Hematopoietic multipotent progenitor cell treated with erythropoietin and hydrocortisone succinate and interleukin-3 and kit ligand, for 8 days (in vitro differentiated cells): ENCODE measurements at regions not wholly inside any gene's neighbourhood (a gene's known extent, or its start where the extent isn't known, plus 50 kb on each side); places are given as distances from the start of the nearest gene placed in this dataset.
A peak's percentile ranks its signal among the peaks of the same experiment; 100 is the strongest.
"Not testable (repeated sequence)": the region's sequence is repeated elsewhere in the genome, so short reads cannot be mapped to it uniquely, and the experiment has no call there.

Experiments
- DNase-seq: peaks from one replicate; pipeline ENCODE4 v3.0.0-alpha.2; 2015

DNA sequence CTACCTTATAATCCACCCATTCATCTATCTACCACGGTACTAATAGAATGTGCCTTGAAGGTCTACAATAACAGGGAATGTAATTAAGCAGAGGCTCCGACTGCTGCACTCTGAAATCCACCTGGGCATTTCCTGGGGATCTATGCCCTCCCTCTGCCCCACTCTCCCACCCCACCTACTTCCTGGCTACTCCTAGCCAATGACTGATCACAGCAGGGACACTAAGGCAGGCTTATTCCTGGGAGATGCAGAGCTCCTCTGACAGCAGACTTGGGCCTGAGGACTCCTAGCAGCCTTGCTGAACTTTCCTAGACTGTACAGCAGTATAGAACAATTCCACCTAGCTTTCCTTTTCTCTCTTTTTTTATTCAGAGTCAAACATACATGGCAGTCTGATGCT is 91.1 kb upstream of the DHRS4 start:
- DNase-seq, result no peak

GRCh38 chr14:23863836-23864235 is 89.7 kb upstream of the DHRS4 start:
- no peak for DNase-seq

GRCh38 chr14:23864259-23864658 is 89.3 kb upstream of the DHRS4 start:
- no peak for DNase-seq

GRCh38 chr14:23864861-23865260 is 88.7 kb upstream of the DHRS4 start:
- DNase-seq, result no peak

- no peak for DNase-seq
These were observed 88.1 kb upstream of the DHRS4 start for GRCh38 chr14:23865502-23865901.

GRCh38 chr14:23866269-23866668 is 87.3 kb upstream of the DHRS4 start:
- DNase-seq, result no peak

GRCh38 chr14:23869078-23869719 is 84.4 kb upstream of the DHRS4 start:
- no peak for DNase-seq

DNA sequence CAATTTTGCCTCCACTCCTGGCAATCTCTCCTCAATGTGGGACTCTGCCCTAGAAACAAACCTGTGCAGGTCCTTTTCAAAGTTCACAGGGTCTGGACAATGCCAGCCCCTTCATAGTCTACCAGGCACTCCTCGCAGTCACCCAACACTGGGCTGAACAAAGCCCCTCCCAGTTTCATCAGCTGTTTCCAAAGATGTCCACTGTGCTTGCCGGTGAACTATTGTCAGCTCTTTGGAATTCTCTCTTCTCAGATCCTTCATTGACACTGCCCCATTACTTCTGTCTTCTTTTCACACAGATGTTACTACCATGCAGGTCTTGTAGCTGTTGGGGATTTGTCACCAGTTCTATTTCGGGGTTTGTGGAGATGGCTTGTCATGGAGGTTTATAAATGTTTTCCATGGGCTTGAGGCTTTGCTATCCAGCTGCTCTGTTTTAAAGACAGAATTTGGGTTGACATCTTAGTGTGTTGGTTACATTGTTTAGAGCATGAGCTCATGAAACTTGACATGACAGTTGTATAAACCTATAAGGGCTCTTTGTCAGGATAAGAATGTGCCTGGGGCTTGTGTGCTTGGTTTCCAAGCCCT is 77.3 kb upstream of the DHRS4 start:
- DNase-seq, result no peak

- DNase-seq, result no peak
These were observed 76.5 kb upstream of the DHRS4 start for GRCh38 chr14:23877111-23877510.

- no peak for DNase-seq
These were observed 75.9 kb upstream of the DHRS4 start for GRCh38 chr14:23877538-23878180.

- DNase-seq, result no peak
These were observed 72.3 kb upstream of the DHRS4 start for GRCh38 chr14:23881282-23881681.

GRCh38 chr14:23883684-23884540 is 69.7 kb upstream of the DHRS4 start:
- no peak for DNase-seq

DNA sequence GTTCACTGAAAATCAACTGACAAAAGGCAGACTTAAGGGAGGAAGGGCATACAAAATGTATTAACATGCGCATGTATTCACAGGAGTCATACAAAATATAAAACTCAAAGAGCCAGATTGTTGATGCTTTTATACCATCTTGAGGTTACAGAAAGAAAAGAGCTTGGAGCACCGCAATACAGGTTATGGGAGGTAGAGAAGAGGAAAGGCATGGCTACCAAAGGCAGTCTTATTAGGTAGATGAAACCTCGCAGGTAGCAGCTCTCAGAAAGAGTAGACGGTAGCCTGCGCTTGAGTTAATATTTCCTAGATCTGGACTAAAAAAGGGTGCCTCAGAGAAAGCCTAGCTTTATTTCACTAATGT is 69.0 kb upstream of the DHRS4 start:
- DNase-seq, result no peak

DNA sequence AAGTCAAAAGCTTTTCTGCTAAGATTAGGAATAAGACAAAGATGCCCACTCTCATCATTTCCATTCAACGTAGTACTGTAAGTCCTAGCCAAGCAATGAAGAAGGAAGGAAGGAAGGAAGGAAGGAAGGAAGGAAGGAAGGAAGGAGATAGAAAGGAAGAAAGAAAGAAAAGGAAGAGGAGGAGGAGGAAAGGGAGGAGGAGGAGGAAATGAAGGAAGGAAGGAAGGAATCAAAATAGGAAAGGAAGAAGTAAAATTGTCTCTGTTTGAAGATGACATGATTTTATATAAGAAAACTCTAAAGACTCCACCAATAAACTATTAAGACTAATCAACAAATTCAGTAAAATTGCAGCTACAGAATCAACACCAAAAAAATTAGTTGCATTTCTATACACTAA is 66.0 kb upstream of the DHRS4 start:
- no peak for DNase-seq

DNA sequence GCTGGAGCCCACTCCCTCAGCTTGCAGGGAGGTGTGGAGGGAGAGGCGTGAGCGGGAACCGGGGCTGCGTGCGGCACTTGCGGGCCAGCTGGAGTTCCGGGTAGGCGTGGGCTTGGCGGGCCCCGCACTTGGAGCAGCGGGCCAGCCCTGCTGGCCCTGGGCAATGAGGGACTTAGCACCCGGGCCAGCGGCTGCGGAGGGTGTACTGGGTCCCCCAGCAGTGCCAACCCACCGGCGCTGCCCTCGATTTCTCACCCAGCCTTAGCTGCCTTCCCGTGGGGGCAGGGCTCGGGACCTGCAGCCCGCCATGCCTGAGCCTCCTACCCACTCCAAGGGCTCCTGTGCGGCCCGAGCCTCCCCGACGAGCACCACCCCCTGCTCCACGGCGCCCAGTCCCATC is 61.9 kb upstream of the DHRS4 start:
- DNase-seq, result not testable (repeated sequence)

- DNase-seq, result not testable (repeated sequence)
These were observed 61.3 kb upstream of the DHRS4 start for GRCh38 chr14:23892289-23892688.

DNA sequence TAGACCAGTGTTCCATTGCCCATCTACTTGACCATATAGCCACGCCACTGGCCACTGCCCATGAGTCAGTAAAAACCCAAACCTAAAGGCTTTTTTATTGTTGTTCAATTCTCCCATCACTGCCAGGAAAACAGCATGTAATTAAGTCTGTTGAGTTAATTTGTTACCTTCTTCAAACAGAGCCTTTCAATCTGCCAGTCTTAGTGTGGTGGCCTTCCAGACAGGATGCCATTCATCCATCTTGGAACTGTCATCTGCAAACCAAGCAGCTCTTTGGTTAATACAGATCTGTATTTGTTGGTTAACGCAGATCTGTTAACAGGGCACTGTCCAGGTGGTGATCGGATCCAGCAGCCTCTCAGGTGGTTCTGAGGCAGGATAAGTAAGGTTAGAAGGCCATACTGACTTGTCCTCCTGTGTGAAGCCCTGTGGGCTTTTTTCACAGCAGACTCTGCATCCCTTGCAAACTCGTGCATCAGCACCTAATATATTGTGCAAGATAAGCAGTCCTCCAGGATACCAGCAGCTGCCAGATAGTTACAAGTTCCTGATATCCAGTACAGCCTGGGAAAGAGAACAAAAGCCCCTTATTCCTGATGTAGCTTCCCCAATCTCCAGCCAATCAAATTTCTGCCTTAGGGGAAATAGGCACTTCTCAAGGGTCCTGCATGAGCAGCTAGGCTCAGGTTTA is 59.1 kb upstream of the DHRS4 start:
- no peak for DNase-seq

DNA sequence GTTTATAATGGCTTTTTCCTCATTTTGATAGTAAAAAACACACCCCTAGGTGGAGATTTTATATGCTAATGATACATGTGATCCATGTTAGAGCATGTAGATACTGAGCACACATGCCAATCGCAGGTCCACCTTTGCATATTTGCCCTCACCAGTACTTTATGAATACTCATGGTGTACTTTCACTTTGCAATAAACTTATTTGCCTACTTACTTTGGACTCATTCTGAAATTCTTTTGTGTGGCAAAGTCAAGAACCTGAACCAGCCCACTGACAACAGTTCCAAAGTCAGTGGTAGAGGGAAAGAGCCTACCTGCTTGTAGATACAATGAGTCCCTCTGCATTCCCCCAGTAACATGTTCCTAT is 58.5 kb upstream of the DHRS4 start:
- DNase-seq, result no peak

- DNase-seq, result peak; percentile 3
These were observed 58.1 kb upstream of the DHRS4 start for GRCh38 chr14:23895480-23895879.

GRCh38 chr14:23896609-23897153 is 56.9 kb upstream of the DHRS4 start:
- DNase-seq, result no peak

DNA sequence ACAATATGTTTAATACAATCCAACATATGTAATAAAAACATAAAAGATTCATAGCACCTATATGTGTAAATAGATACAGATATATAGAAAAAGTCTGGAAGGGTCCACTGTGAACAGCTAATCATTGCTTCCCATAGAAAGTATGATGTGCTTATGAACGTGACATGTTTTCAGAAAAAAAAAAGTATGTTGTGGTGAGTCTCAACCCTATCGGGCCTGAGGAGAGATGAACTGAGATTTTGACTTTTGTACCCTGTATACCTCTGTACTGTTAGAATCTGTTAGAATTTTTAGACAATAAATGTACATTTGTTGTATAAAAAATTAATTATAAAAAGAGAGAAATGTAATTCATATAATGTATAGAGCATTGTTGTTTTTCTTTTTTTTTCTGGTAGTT is 56.3 kb upstream of the DHRS4 start:
- not testable (repeated sequence) for DNase-seq

GRCh38 chr14:23898359-23898758 is 55.2 kb upstream of the DHRS4 start:
- not testable (repeated sequence) for DNase-seq

DNA sequence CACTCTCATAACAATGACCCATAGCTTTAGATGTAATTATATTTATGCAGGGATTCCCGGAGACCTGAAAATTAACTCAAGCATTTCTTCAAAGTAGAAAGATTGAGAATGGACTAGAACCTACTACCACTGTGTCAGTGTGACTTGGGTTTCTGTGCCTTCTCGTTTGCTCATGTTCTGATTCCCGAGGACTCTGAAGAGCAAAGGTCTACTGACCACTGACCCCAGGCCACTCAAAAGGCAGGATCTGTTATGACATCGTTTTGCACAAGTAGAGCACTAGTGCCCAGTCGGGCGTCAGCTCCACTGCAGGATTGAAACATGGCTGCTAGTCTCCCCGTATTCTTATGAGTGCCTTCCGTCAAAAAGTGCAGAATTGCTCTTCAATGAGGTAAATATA is 53.8 kb upstream of the DHRS4 start:
- DNase-seq, result no peak
